ENCODE measurements at regions not wholly inside any gene's neighbourhood (a gene's known extent, or its start where the extent isn't known, plus 50 kb on each side); places are given as distances from the start of the nearest gene placed in this dataset.

GRCh38 chr3:22244761-22245521, 493.9 kb upstream of the ZNF385D start:
- no peaks in the 10 kb centered on the region for H3K27me3 ChIP-seq (ENCODE audit: insufficient read depth, low read length, poor library complexity)
- no peak overlapping the region for H3K4me2 ChIP-seq (ENCODE audit: insufficient read depth, low read length)
- H3K4me1 ChIP-seq (ENCODE audit: insufficient read depth, low read length), result no peaks in the 10 kb centered on the region
- DNase-seq (no peak), ATAC-seq (ENCODE audit: insufficient read depth, low read depth) (no peak)
- H3K27ac ChIP-seq (ENCODE audit: low read length), result no peak overlapping the region
- no peak overlapping the region for H3K9ac ChIP-seq (ENCODE audit: low read depth, low read length)
- no peaks in the 10 kb centered on the region for H3K36me3 ChIP-seq (ENCODE audit: insufficient read depth, low read length)
- no peaks in the 10 kb centered on the region for H3K9me3 ChIP-seq (ENCODE audit: insufficient read depth, low read length, severe bottlenecking)
- H2AFZ ChIP-seq (ENCODE audit: low read depth, low read length), result no peak overlapping the region
- H4K20me1 ChIP-seq (ENCODE audit: insufficient read depth, low read length), result no peaks in the 10 kb centered on the region
- no peaks in the 10 kb centered on the region for H3K79me2 ChIP-seq (ENCODE audit: insufficient read depth, low read length)
- H3K4me3 ChIP-seq (ENCODE audit: low read depth in 1 of 2, low read length in 2 of 2), result no peak overlapping the region
- TF ChIP-seq EZH2 (IDR thresholded peaks at IDR 0.05; ENCODE audit: borderline replicate concordance, low read depth, low read length, severe bottlenecking), result no peak
- TF ChIP-seq CTCF (IDR thresholded peaks at IDR 0.05; ENCODE audit: borderline replicate concordance, extremely low read depth, low read length, poor library complexity, severe bottlenecking), result no peak

GRCh38 chr3:22245811-22246583, 495.0 kb upstream of the ZNF385D start:
- TF ChIP-seq CTCF (IDR thresholded peaks at IDR 0.05; ENCODE audit: borderline replicate concordance, extremely low read depth, low read length, poor library complexity, severe bottlenecking) (no peak), EZH2 (IDR thresholded peaks at IDR 0.05; ENCODE audit: borderline replicate concordance, low read depth, low read length, severe bottlenecking) (no peak)
- DNase-seq (no peak), ATAC-seq (ENCODE audit: insufficient read depth, low read depth) (no peak)
- H4K20me1 ChIP-seq (ENCODE audit: insufficient read depth, low read length), result no peaks in the 10 kb centered on the region
- H3K9ac ChIP-seq (ENCODE audit: low read depth, low read length), result no peak overlapping the region
- H3K79me2 ChIP-seq (ENCODE audit: insufficient read depth, low read length), result no peaks in the 10 kb centered on the region
- H3K9me3 ChIP-seq (ENCODE audit: insufficient read depth, low read length, severe bottlenecking), result no peaks in the 10 kb centered on the region
- H3K4me1 ChIP-seq (ENCODE audit: insufficient read depth, low read length), result no peaks in the 10 kb centered on the region
- H3K4me2 ChIP-seq (ENCODE audit: insufficient read depth, low read length), result no peak overlapping the region
- no peak overlapping the region for H2AFZ ChIP-seq (ENCODE audit: low read depth, low read length)
- no peak overlapping the region for H3K4me3 ChIP-seq (ENCODE audit: low read depth in 1 of 2, low read length in 2 of 2)
- H3K27ac ChIP-seq (ENCODE audit: low read length), result no peak overlapping the region
- H3K27me3 ChIP-seq (ENCODE audit: insufficient read depth, low read length, poor library complexity), result no peaks in the 10 kb centered on the region
- no peaks in the 10 kb centered on the region for H3K36me3 ChIP-seq (ENCODE audit: insufficient read depth, low read length)

- Histone ChIP-seq H3K4me2 (ENCODE audit: insufficient read depth, low read length) (no peak overlapping the region), H3K79me2 (ENCODE audit: insufficient read depth, low read length) (no peaks in the 10 kb centered on the region), H3K27ac (ENCODE audit: low read length) (no peak overlapping the region), H3K9ac (ENCODE audit: low read depth, low read length) (no peak overlapping the region), H4K20me1 (ENCODE audit: insufficient read depth, low read length) (no peaks in the 10 kb centered on the region), H3K36me3 (ENCODE audit: insufficient read depth, low read length) (no peaks in the 10 kb centered on the region), H3K27me3 (ENCODE audit: insufficient read depth, low read length, poor library complexity) (no peaks in the 10 kb centered on the region), H3K4me1 (ENCODE audit: insufficient read depth, low read length) (no peaks in the 10 kb centered on the region), H3K9me3 (ENCODE audit: insufficient read depth, low read length, severe bottlenecking) (no peaks in the 10 kb centered on the region), H3K4me3 (ENCODE audit: low read depth in 1 of 2, low read length in 2 of 2) (no peak overlapping the region), H2AFZ (ENCODE audit: low read depth, low read length) (no peak overlapping the region)
- TF ChIP-seq CTCF (IDR thresholded peaks at IDR 0.05; ENCODE audit: borderline replicate concordance, extremely low read depth, low read length, poor library complexity, severe bottlenecking) (no peak), EZH2 (IDR thresholded peaks at IDR 0.05; ENCODE audit: borderline replicate concordance, low read depth, low read length, severe bottlenecking) (no peak)
- ATAC-seq (ENCODE audit: insufficient read depth, low read depth) (no peak), DNase-seq (no peak)
Measured at GRCh38 chr3:22249658-22250057, 498.6 kb upstream of the ZNF385D start.

Data from DND-41 (cell line).